ENCODE measurements at regions not wholly inside any gene's neighbourhood (a gene's known extent, or its start where the extent isn't known, plus 50 kb on each side); places are given as distances from the start of the nearest gene placed in this dataset.

DNA sequence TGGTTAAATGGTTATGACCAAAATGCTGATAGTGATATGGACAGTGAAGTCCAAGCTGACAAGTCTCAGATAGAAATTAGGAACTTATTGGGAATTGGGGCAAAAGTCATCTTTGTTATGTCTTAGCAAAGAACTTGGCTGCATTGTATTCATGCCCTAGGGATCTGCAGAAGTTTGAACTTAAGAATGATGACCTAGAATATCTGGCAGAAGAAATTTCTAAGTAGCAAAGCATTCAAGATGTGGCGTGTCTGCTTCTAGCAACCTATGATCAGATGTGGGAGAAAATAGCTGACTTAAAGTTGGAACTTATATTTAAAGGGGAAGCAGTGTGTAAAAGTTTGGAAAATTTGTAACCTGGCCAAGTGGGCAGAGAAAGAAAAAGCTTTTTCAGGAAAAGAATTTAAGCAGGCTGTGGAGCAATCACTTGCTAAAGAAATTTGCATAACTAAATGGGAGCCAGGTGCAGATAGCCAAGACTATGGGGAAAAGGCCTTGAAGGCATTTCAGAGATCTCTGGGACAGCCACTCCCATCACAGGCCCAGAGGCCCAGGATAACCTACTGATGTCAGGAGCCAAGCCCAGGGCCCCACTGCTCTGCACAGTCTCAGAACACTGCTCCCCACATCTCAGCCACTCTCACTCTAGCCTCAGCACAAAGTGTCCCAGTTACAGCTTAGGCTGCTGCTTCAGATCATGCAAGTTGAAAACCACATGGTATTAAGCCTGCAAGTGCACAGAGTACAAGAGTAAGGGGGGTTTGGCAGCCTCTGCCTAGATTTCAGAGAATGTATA is 147.8 kb upstream of the TGFBR2 start:
- Mint-ChIP-seq H3K27me3 (ENCODE audit: insufficient read depth) (no peaks in the 10 kb centered on the region), H3K9me3 (no peaks in the 10 kb centered on the region), H3K4me1 (no peaks in the 10 kb centered on the region), H3K36me3 (ENCODE audit: low read depth) (no peaks in the 10 kb centered on the region), H3K27ac (no peak overlapping the region), H3K4me3 (no peak overlapping the region)
- 88 to 97% methylated on average over 1 of the region's 1 CpG for WGBS, 2 experiments (ENCODE audit: insufficient coverage in 1 of 2, insufficient read length in 1 of 2)
- Histone ChIP-seq H3K9me3 (ENCODE audit: control insufficient read depth, low read length) (no peaks in the 10 kb centered on the region), H3K27ac (ENCODE audit: low read depth, low read length) (no peak overlapping the region), H3K36me3 (ENCODE audit: control insufficient read depth, insufficient read depth, low read length) (no peaks in the 10 kb centered on the region), H3K9ac (ENCODE audit: extremely low read depth, low read length, poor library complexity, severe bottlenecking) (no peak overlapping the region), H3K4me1 (ENCODE audit: control insufficient read depth, insufficient read depth, low read length) (no peaks in the 10 kb centered on the region), H3K27me3 (ENCODE audit: control insufficient read depth, insufficient read depth, low read length, poor library complexity, severe bottlenecking) (no peaks in the 10 kb centered on the region), H3K4me3 (ENCODE audit: low read length) (no peak overlapping the region)
- TF ChIP-seq, protein P1, sequence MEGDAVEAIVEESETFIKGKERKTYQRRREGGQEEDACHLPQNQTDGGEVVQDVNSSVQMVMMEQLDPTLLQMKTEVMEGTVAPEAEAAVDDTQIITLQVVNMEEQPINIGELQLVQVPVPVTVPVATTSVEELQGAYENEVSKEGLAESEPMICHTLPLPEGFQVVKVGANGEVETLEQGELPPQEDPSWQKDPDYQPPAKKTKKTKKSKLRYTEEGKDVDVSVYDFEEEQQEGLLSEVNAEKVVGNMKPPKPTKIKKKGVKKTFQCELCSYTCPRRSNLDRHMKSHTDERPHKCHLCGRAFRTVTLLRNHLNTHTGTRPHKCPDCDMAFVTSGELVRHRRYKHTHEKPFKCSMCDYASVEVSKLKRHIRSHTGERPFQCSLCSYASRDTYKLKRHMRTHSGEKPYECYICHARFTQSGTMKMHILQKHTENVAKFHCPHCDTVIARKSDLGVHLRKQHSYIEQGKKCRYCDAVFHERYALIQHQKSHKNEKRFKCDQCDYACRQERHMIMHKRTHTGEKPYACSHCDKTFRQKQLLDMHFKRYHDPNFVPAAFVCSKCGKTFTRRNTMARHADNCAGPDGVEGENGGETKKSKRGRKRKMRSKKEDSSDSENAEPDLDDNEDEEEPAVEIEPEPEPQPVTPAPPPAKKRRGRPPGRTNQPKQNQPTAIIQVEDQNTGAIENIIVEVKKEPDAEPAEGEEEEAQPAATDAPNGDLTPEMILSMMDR (conservative IDR thresholded peaks at IDR 0.05), result no peak
- no peak for DNase-seq

DNA sequence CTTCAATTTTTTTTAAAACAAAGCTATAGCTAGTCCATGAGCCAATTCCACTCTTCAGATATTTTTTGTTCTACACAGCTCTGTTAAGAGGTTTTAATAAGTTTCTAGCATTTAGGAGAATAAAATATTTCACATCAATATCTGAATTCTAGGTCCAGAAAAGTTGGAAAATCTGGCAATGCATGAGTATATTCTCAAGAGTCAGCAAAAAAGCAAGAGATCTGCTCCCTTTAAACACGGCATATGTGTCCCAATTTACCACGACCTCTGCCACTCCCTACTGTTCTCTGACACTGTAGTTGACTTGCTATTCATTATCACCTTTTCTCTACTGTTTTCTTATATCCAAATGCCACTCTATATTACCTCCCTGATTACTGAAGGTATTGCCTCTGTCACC is 145.1 kb upstream of the TGFBR2 start:
- no peaks in the 10 kb centered on the region for H3K36me3 Mint-ChIP-seq (ENCODE audit: low read depth)
- 88 to 93% methylated on average over 2 of the region's 2 CpGs for WGBS, 2 experiments (ENCODE audit: insufficient coverage in 1 of 2, insufficient read length in 1 of 2)
- no peaks in the 10 kb centered on the region for H3K9me3 Mint-ChIP-seq

DNA sequence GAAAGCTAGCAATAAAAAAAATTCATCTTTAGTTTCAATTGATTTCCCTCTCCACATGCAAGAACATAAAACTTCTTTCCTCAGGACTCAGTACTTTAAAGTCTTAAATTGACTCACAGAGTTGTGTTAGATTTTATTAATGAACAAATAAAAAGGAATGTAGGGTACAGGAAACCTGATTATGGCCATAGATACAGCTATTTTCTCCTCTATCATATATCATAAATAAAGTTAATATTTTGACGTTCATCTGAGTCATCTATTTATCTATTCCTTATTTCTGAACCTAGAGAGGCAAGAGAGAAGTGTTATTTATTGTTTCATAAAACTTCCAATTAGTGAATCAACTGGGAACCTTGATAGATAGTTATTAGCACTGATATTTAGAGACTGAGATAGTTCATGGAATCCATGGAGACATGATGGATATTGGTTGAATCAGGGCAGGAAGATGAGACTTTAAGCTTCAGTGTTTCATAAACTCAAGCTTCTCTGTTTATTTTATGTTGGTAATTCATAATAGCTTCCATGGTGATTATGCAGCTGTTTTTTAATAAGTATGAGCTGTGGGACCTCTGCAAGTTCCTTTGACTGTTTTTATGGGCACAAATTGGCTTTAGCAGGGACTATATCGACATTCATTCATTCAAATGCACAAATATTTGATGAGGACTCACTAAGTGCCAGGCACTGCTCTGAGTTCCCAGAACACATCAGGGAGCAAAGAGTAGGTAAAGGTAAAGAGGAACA is 143.5 kb upstream of the TGFBR2 start:
- TF ChIP-seq, protein P1 (conservative IDR thresholded peaks at IDR 0.05), result no peak
- H3K27ac ChIP-seq (ENCODE audit: low read depth, low read length), result no peak overlapping the region
- H3K9me3 ChIP-seq (ENCODE audit: control insufficient read depth, low read length), result no peaks in the 10 kb centered on the region
- Mint-ChIP-seq H3K27me3 (ENCODE audit: insufficient read depth) (no peaks in the 10 kb centered on the region), H3K36me3 (ENCODE audit: low read depth) (no peaks in the 10 kb centered on the region), H3K4me3 (no peak overlapping the region), H3K4me1 (no peaks in the 10 kb centered on the region), H3K27ac (no peak overlapping the region), H3K9me3 (no peaks in the 10 kb centered on the region)
- WGBS, 2 experiments (ENCODE audit: insufficient coverage in 1 of 2, insufficient read length in 1 of 2), result 95 to 100% methylated on average over 1 of the region's 2 CpGs
- no peaks in the 10 kb centered on the region for H3K4me1 ChIP-seq (ENCODE audit: control insufficient read depth, insufficient read depth, low read length)
- no peak overlapping the region for H3K4me3 ChIP-seq (ENCODE audit: low read length)
- no peaks in the 10 kb centered on the region for H3K27me3 ChIP-seq (ENCODE audit: control insufficient read depth, insufficient read depth, low read length, poor library complexity, severe bottlenecking)
- H3K36me3 ChIP-seq (ENCODE audit: control insufficient read depth, insufficient read depth, low read length), result no peaks in the 10 kb centered on the region
- H3K9ac ChIP-seq (ENCODE audit: extremely low read depth, low read length, poor library complexity, severe bottlenecking), result no peak overlapping the region
- DNase-seq, result no peak

More for the DNA sequence above, 145.1 kb upstream of the TGFBR2 start:
- H3K4me3 Mint-ChIP-seq, result no peak overlapping the region
- H3K27me3 Mint-ChIP-seq (ENCODE audit: insufficient read depth), result no peaks in the 10 kb centered on the region
- H3K27me3 ChIP-seq (ENCODE audit: control insufficient read depth, insufficient read depth, low read length, poor library complexity, severe bottlenecking), result no peaks in the 10 kb centered on the region
- no peak overlapping the region for H3K4me3 ChIP-seq (ENCODE audit: low read length)
- no peaks in the 10 kb centered on the region for H3K9me3 ChIP-seq (ENCODE audit: control insufficient read depth, low read length)
- H3K36me3 ChIP-seq (ENCODE audit: control insufficient read depth, insufficient read depth, low read length), result no peaks in the 10 kb centered on the region
- no peak overlapping the region for H3K27ac Mint-ChIP-seq
- H3K27ac ChIP-seq (ENCODE audit: low read depth, low read length), result no peak overlapping the region
- H3K4me1 Mint-ChIP-seq, result no peaks in the 10 kb centered on the region
- TF ChIP-seq, protein P1 (conservative IDR thresholded peaks at IDR 0.05), result no peak
- no peak overlapping the region for H3K9ac ChIP-seq (ENCODE audit: extremely low read depth, low read length, poor library complexity, severe bottlenecking)
- no peak for DNase-seq
- no peaks in the 10 kb centered on the region for H3K4me1 ChIP-seq (ENCODE audit: control insufficient read depth, insufficient read depth, low read length)

Data from endodermal cell (in vitro differentiated cells).